IMR-90 (cell line): ENCODE measurements at regions not wholly inside any gene's neighbourhood (a gene's known extent, or its start where the extent isn't known, plus 50 kb on each side); places are given as distances from the start of the nearest gene placed in this dataset.

ENCODE experiments used
- ATAC-seq: fragments of 200-7000 bp; cut with Tn5 transposase; 2 replicates; pipeline ENCODE4 v1.9.1; 2020; ENCODE audit warnings: low read depth, mild to moderate bottlenecking, moderate library complexity
- BruUV-seq: library from RNA; stranded (reverse); fragments of 400-500 nt; replicated peaks from 2 replicates; lab custom pipeline; 2021; lab: Mats Ljungman, UMichigan
- CTCF ChIA-PET: fragments of 300-600 bp; formaldehyde crosslinking; extraction: SDS; loops from one replicate; lab custom pipeline; 2021; ENCODE audit warnings: antibody characterized with exemption; lab: Yijun Ruan, JAX
- POLR2A ChIA-PET: fragments of 300-600 bp; sonication (Branson Sonifier 250); formaldehyde crosslinking; loops from one replicate; lab custom pipeline; 2022; ENCODE audit warnings: antibody characterized with exemption; ENCODE audit not compliant: unreplicated experiment; lab: Charles Lee
- DNase-seq: peaks from one replicate; pipeline ENCODE4 v3.0.0; 2013
- H2AFZ ChIP-seq: replicated peaks from 2 replicates; pipeline ENCODE3; 2013; ENCODE audit warnings: low read length, mild to moderate bottlenecking; ENCODE audit not compliant: poor library complexity
- H2AK5ac ChIP-seq: 2 replicates; pipeline ENCODE4 v1.6.1; 2013; ENCODE audit warnings: low read depth, low read length, inconsistent platforms
- H2AK9ac ChIP-seq: replicated peaks from 2 replicates; pipeline ENCODE3; 2013; ENCODE audit warnings: mild to moderate bottlenecking, low read depth, low read length, moderate library complexity; ENCODE audit not compliant: poor library complexity
- H2BK120ac ChIP-seq: 2 replicates; pipeline ENCODE4 v1.6.1; 2013; ENCODE audit warnings: low read depth, low read length, inconsistent platforms
- H2BK15ac ChIP-seq: 3 replicates; pipeline ENCODE4 v1.6.1; 2013; ENCODE audit warnings: low read depth, low read length, inconsistent platforms
- H2BK20ac ChIP-seq: 2 replicates; pipeline ENCODE4 v1.6.1; 2013; ENCODE audit warnings: low read depth, mild to moderate bottlenecking, inconsistent platforms, low read length, moderate library complexity
- H2BK5ac ChIP-seq: 2 replicates; pipeline ENCODE4 v1.6.1; 2013; ENCODE audit warnings: mild to moderate bottlenecking, low read depth, low read length, inconsistent platforms; ENCODE audit not compliant: poor library complexity, severe bottlenecking
- H3K14ac ChIP-seq: replicated peaks from 2 replicates; pipeline ENCODE4 v1.6.1; 2013; ENCODE audit warnings: low read depth, low read length, inconsistent platforms
- H3K18ac ChIP-seq: 2 replicates; pipeline ENCODE4 v1.6.1; 2013; ENCODE audit warnings: low read depth, low read length, control low read depth
- H3K23ac ChIP-seq: 2 replicates; pipeline ENCODE4 v1.6.1; 2013; ENCODE audit warnings: low read depth, low read length, inconsistent platforms
- H3K27ac ChIP-seq: 2 replicates; pipeline ENCODE4 v1.5.1; 2013; ENCODE audit warnings: mild to moderate bottlenecking, control low read depth, low read length; ENCODE audit not compliant: insufficient read depth
- H3K27me3 ChIP-seq: 2 replicates; pipeline ENCODE4 v1.6.1; 2013; ENCODE audit warnings: low read length; ENCODE audit not compliant: control insufficient read depth, insufficient read depth
- H3K36me3 ChIP-seq: 2 replicates; pipeline ENCODE4 v1.6.1; 2013; ENCODE audit warnings: low read length, mixed read lengths; ENCODE audit not compliant: control insufficient read depth, insufficient read depth
- H3K4ac ChIP-seq: 2 replicates; pipeline ENCODE4 v1.6.1; 2013; ENCODE audit warnings: low read depth, low read length, inconsistent platforms
- H3K4me1 ChIP-seq: 2 replicates; pipeline ENCODE4 v1.6.1; 2013; ENCODE audit warnings: low read length, mixed read lengths; ENCODE audit not compliant: control insufficient read depth, insufficient read depth
- H3K4me2 ChIP-seq: 2 replicates; pipeline ENCODE4 v1.6.1; 2013; ENCODE audit warnings: low read depth, mild to moderate bottlenecking, control low read depth, low read length, moderate library complexity
- H3K4me3 ChIP-seq: 2 replicates; pipeline ENCODE4 v1.5.1; 2013; ENCODE audit warnings: low read depth, mild to moderate bottlenecking, control low read depth, low read length, moderate library complexity; ENCODE audit not compliant: insufficient read depth
- H3K56ac ChIP-seq: 2 replicates; pipeline ENCODE4 v1.6.1; 2013; ENCODE audit warnings: low read length, inconsistent platforms; ENCODE audit not compliant: insufficient read depth; ENCODE audit errors: extremely low read depth
- H3K79me1 ChIP-seq, 2 experiments: 2 replicates each; pipeline ENCODE4 v1.6.1; 2013; ENCODE audit warnings: low read length in 2 of 2, inconsistent platforms in 1 of 2, low read depth in 1 of 2
- H3K9ac ChIP-seq: 2 replicates; pipeline ENCODE4 v1.6.1; 2013; ENCODE audit warnings: low read depth, low read length, control low read depth
- H3K9me1 ChIP-seq: 2 replicates; pipeline ENCODE4 v1.6.1; 2013; ENCODE audit warnings: low read length, inconsistent platforms; ENCODE audit not compliant: insufficient read depth
- H3K9me3 ChIP-seq: 2 replicates; pipeline ENCODE4 v1.6.1; 2013; ENCODE audit warnings: low read length; ENCODE audit not compliant: control insufficient read depth, insufficient read depth
- H4K20me1 ChIP-seq: 2 replicates; pipeline ENCODE4 v1.6.1; 2013; ENCODE audit warnings: low read length, inconsistent platforms; ENCODE audit not compliant: insufficient read depth
- H4K5ac ChIP-seq: 2 replicates; pipeline ENCODE4 v1.6.1; 2013; ENCODE audit warnings: mild to moderate bottlenecking, low read depth, low read length, control low read depth
- H4K8ac ChIP-seq, 2 experiments: 2 replicates each; pipeline ENCODE4 v1.6.1; 2013; ENCODE audit warnings: low read depth in 2 of 2, low read length in 2 of 2, control low read depth in 1 of 2, inconsistent platforms in 1 of 2
- H4K91ac ChIP-seq: 2 replicates; pipeline ENCODE4 v1.6.1; 2013; ENCODE audit warnings: low read depth, low read length, inconsistent platforms; ENCODE audit not compliant: insufficient read depth
- BHLHE40 ChIP-seq: fragments of 150-350 bp; IDR thresholded peaks from 2 replicates; pipeline ENCODE4 v1.6.1; 2016; ENCODE audit warnings: mild to moderate bottlenecking, low read depth, low read length
- WGBS, 2 experiments: methylation state at CpG; one replicate each; pipeline versions ENCODE4 v1.1.5 to v1.1.7; 2013; ENCODE audit warnings: missing lambda C conversion rate in 2 of 2; ENCODE audit not compliant: insufficient read length in 1 of 2; ENCODE audit errors: extremely low coverage in 2 of 2; 5-methylcytosine and 5-hydroxymethylcytosine counted together
- dilution Hi-C: fragments of 300-500 bp; cut with HindIII; formaldehyde crosslinking; loops from one replicate; pipeline ENCODE4 v1.14.3; 2018; ENCODE audit warnings: low sequenced_read_pairs; ENCODE audit not compliant: unreplicated experiment
- in situ Hi-C: fragments of 300-500 bp; cut with MboI; formaldehyde crosslinking; loops from 3 replicates; pipeline ENCODE4 v1.14.3; 2019; ENCODE audit warnings: low sequenced_read_pairs, inconsistent platforms, mixed read lengths
- intact Hi-C: fragments of 100-400 bp; cut with micrococcal nuclease; formaldehyde crosslinking; loops from 2 replicates; pipeline ENCODE4 v1.10.0; 2022
- TF ChIP-seq, protein P1 (sequence below): fragments of 150-350 bp; IDR thresholded peaks from 2 replicates; pipeline ENCODE4 v1.6.1; 2017; ENCODE audit warnings: mild to moderate bottlenecking, antibody characterized with exemption, low read length, low read depth

DNA sequence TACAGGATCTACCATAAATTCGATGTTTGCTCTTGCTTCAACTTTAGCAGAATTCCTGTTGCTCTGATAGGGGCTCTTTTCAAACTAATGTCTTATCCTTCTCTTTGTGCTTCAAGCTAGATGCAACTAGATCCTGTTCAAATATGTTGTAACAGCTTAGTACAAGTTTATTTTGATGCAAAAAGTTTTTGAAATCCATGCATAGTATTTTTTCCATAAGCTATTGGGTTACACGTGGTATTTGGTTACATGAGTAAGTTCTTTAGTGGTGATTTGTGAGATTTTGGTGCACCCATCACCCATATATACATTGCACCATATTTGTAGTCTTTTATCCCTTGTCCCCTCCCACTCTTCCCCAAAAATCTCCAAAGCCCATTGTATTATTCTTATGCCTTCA is 907.7 kb downstream of the LTN1 start:
- POLR2A ChIA-PET, result no interaction called here
- ATAC-seq, result no peak; the same call in 1 of the 2 replicates
- CTCF ChIA-PET, result no interaction called here

More for the DNA sequence above, 907.7 kb downstream of the LTN1 start:
- Histone ChIP-seq H3K27ac (no peak overlapping the region), H3K4me1 (no peaks in the 10 kb centered on the region), H2BK120ac (no peak overlapping the region), H3K36me3 (no peaks in the 10 kb centered on the region), H3K4ac (no peak overlapping the region), H2AK9ac (no peak overlapping the region), H3K79me1 (no peaks in the 10 kb centered on the region), H3K4me2 (no peak overlapping the region), H2AK5ac (no peak overlapping the region), H4K20me1 (no peaks in the 10 kb centered on the region), H3K27me3 (no peaks in the 10 kb centered on the region), H4K5ac (no peak overlapping the region), H2AFZ (no peak overlapping the region), H3K18ac (no peak overlapping the region; the same call in 1 of the 2 replicates), H2BK20ac (no peak overlapping the region), H3K9me3 (no peaks in the 10 kb centered on the region), H3K4me3 (no peak overlapping the region), H3K23ac (no peak overlapping the region), H2BK5ac (no peak overlapping the region), H3K14ac (no peak overlapping the region), H3K9me1 (0 out of 2 replicates have a peak, but pooled peaks cover 4% of the 10 kb centered on the region), H3K56ac (no peak overlapping the region), H4K91ac (no peak overlapping the region), H3K9ac (no peak overlapping the region), H4K8ac (no peak overlapping the region), H2BK15ac (no peak overlapping the region)
- DNase-seq, result no peak
- BruUV-seq, result no TSS peak
- no peak for TF ChIP-seq BHLHE40
- TF ChIP-seq, protein P1, sequence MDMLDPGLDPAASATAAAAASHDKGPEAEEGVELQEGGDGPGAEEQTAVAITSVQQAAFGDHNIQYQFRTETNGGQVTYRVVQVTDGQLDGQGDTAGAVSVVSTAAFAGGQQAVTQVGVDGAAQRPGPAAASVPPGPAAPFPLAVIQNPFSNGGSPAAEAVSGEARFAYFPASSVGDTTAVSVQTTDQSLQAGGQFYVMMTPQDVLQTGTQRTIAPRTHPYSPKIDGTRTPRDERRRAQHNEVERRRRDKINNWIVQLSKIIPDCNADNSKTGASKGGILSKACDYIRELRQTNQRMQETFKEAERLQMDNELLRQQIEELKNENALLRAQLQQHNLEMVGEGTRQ, result no peak
- in situ Hi-C loops, result no loop called here
- intact Hi-C loops, result no loop called here
- dilution Hi-C loops, result no loop called here
- WGBS, 2 experiments, result 80% methylated on average over 1 of the region's 2 CpGs; no CpG with 5 or more reads in 1 of the 2 experiments
